NCI-H1105 (cell line): ENCODE measurements at regions not wholly inside any gene's neighbourhood (a gene's known extent, or its start where the extent isn't known, plus 50 kb on each side); places are given as distances from the start of the nearest gene placed in this dataset.

ENCODE experiments used
- DNase-seq: peaks from one replicate; lab custom pipeline; 2025; lab: John Stamatoyannopoulos, UW

GRCh38 chr18:27826101-27826500, 350.8 kb downstream of the CDH2 start:
- DNase-seq: no peak

DNA sequence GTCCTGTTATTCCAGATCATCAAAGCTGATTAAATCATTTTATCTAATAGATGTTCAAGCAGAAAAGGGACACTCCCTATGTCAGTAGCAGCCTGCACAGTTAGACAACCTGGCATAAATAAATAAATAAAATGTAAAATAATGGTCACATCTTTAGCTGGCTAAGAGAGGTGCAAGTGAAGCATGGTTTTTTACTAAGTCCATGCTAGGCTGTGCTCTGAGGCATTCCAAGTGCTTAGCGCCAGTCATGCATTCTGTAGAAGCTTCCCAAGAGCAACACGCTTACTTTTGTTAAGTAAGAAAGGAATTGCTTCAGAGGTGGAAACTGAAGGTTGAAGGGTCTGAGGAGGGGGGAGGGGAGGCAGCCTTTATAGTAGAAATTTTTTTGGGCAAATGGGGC, 351.2 kb downstream of the CDH2 start:
- no peak for DNase-seq

GRCh38 chr18:27824841-27825681, 351.9 kb downstream of the CDH2 start:
- no peak for DNase-seq

DNA sequence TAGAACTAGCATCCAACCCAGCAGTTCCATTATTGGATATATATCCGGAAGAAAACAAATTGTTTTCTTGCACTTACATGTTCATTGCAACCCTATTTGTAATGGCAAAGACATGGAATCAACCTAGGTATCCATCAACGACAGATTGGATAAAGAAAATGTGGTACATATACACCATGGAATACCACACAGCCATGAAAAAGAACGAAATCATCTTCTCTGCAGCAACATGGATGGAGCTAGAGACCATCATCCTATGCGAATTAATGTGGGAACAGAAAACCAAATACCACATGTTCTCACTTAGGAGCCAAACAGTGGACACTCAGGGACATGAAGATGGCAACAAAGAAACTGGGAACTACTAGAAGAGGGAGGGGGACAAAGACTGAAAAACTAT, 352.7 kb downstream of the CDH2 start:
- DNase-seq: no peak

DNA sequence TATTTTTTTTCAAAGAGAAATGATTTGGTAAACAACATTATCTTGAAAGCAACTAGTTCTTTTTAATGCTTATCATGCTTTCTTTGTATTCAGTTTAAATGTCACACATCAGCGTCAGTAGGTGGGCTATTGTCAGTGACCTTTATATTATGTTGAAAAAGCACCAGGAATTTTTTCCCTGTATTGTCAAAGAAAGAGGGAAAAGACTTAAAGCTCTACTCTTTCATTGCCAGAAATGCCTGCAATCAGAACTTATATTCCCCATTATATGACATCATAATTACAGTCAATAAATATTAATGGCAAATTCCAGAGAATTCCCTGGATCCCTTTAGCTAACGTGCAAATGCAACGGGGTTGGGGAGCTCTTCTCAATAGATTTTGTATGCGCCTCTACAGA, 353.9 kb downstream of the CDH2 start:
- DNase-seq: no peak

GRCh38 chr18:27808683-27809082, 368.2 kb downstream of the CDH2 start:
- no peak for DNase-seq

GRCh38 chr18:27803957-27804356, 373.0 kb downstream of the CDH2 start:
- DNase-seq: no peak

DNA sequence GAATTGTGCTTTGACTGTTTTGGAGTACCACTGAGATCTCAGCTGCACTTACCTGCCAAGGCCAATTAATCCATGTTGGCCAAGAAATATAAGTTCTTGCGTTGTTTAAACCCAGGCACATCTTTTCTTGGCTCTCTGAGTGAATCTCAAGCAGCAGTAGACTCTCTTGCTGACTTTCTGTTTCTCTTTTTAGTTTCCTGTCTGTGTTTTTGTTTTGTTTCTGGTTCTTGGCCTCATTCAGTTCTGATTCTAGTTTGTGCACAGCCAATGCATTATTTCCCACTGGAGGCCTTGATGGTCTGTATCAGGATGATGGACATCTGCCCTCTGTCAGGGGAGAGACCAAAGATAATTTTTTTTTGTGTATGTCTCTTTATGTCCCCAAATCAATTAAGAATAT, 379.4 kb downstream of the CDH2 start:
- no peak for DNase-seq

- no peak for DNase-seq
Measured at GRCh38 chr18:27794181-27794926, 382.6 kb downstream of the CDH2 start.

DNA sequence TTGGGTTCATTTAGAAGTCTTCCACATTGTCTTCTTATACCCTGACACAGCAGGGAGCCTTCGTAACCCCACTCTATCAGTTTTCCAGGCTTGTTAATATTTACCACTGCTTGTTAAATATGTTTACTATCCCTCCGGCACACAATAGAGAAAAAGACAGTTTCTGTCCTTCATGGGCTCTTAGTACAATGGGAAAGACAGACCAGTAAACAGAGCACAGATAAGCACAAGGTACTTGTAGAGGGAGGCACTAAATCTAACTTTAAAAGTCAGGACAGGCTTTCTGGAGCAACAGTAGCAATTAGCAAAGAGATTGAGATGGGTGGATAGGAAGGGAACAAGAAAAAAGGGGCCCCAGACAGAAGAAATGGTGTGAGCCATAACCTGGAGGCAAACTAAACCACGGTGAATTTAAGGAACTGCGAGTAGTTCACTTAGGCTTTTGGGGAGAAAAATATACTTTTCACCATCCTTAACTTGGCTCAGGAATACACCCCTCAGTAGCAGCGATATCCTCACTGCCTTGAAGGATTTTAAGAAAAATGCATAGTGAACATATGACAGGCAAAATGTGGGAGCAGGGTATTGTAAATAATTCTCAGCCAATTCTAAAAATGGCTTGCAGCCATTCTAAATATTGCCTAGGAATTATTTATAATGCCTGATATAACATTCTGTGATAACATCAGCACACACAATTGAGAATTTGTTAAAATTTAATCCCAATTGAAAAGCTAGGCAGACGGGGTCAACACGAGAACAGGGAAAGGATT, 383.7 kb downstream of the CDH2 start:
- DNase-seq: no peak

- peak; percentile 15 for DNase-seq
Measured at GRCh38 chr18:27789406-27789805, 387.5 kb downstream of the CDH2 start.

DNA sequence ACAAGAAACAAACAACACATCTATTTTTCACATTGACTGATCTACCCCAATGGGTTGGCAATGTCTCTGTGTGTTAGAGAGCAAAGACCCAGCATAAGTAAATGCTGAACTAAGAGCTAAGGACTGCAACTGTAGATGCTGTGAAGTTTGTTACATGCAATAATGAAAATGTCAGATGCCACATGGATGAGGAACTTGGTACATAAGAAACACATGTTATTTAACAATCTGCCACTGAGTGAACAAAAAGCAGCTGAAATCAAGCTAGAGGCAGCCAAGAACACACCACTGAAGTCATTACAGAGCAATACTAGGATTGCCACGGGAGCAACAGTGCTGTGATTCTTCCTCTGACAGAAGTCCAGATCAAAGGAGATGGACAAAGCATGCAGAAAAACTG, 389.4 kb downstream of the CDH2 start:
- DNase-seq: no peak

- DNase-seq: peak; percentile 69
Measured at GRCh38 chr18:27785815-27786471, 391.0 kb downstream of the CDH2 start.

DNA sequence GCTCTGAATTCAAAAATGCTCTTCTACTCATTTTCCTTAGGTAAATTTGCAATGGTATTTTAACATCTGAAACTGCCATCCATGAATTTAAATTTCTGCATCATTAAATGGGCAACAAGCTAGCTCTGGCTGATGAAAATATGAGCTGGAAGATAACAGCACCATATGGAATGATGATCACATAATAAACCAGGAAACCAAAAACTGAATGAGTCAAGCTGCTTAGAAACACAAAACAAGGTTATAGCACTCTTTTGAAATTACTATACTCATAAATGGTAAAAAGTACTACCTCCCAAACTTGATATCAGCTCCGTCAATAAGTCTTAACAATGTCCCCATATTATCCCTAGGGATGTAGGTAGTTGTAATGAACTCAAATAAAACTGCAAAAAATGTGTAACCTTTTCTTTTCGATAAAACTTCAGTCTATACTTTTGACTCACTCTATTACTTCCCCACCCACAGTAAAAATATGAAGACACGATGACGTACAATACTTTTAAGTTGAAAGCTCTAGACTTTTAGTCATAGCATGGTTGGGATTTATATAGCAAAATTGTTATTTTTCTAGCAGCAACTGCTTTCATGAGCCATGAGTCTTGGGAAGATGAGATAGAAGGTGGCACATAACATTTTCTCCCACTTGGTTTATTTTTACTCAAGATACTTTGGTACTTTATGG, 396.7 kb downstream of the CDH2 start:
- no peak for DNase-seq

DNA sequence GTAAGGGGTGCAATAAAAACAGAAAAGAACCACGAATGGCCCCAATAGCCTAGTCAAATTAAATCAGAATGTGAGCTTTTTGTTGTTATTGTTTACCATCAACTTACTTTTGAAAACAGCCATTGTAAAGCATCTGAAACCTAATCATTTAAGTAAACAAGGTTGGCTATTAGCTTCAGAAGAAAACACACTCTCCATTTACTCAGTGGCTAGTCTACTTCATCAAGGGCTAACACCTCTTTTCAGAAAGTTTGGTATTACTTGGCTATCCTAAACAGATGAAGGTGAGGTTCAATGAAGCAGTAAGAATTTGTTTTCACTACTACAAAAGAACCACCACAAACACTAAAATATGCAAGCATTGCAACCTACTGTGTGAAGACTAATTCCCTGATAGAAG, 398.0 kb downstream of the CDH2 start:
- DNase-seq: no peak

GRCh38 chr18:27778441-27778840, 398.5 kb downstream of the CDH2 start:
- DNase-seq: no peak

GRCh38 chr18:27772081-27772480, 404.8 kb downstream of the CDH2 start:
- DNase-seq: no peak

DNA sequence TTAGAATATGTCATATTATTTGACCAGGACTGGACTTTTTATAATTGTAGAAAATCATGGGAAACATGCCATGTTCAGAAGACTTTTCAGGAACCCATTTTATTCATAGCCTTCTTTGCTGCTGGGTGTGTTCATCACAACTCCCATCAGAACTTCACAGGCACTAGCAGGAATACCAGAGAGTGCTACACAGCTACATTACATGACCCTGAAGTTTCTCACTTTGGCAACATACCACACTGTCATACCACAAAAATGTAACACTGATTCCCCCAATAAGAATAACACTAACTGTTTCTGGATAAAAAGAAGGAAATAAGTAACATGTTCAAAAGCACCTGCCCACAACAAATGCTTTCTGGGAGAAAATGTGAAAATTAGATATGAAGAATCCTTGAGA, 405.4 kb downstream of the CDH2 start:
- no peak for DNase-seq

DNA sequence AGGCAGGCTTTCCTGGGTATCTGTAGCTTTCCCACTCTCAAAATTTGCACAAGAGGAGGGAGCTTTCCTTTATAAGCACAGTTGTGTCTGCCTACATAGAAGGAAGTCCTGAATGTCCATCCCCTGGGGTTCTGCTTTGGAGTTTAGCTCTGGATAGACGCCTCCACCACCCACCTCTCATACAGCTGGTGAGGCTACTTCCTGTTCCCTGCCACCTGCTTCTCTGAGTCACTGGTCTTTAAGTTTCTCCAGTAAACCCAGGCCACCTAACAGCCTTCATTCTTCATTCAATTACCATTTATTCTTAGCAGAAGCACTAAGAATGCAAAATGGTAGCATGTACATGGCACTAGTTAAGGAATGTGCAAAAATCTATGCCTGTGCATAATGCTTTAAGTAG, 407.8 kb downstream of the CDH2 start:
- DNase-seq: no peak

GRCh38 chr18:27763936-27764335, 413.0 kb downstream of the CDH2 start:
- no peak for DNase-seq

DNA sequence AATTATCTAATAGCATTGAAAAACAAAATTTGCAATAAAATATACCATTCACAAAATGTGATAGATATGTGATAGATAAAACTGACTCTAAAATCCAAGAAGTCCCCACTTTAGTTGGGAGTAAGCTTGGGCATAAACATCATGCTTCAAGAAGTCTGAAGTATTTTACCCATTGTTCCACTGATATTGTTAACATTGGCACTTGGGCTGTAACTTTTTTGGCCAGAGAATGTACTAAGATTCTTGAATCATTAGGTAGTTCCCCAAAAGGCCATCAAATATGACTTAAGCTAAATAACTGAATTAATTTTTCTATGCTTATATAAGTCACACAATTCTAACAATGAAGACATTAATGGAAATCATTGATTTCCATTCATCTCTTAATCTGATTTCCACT, 413.6 kb downstream of the CDH2 start:
- no peak for DNase-seq

DNA sequence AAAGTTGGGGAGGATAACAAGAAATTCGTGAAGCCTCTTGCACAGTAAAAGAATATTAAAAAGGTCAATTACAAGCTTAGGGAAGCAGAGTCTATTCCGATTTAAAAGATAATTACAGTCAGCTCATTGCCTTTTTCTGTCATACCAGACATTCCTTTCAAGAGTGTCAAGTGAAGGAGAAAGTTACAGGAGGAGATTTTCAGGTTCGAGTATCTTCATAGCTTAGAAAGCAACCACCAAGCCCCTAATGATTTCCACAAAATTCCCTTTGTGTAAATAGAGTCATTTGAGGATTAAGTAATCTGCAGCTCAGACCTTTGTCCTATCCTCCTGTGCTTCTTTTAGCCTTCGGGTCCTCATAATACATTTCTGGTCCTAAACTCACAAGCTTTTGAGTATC, 414.9 kb downstream of the CDH2 start:
- DNase-seq: no peak
